ENCODE measurements at regions not wholly inside any gene's neighbourhood (a gene's known extent, or its start where the extent isn't known, plus 50 kb on each side); places are given as distances from the start of the nearest gene placed in this dataset.

GRCh38 chr1:4093856-4094565 lies 193.9 kb upstream of the C1orf174 start:
- no peaks in the 10 kb centered on the region for H3K27me3 ChIP-seq (ENCODE audit: control insufficient read depth, low read length)
- no peaks in the 10 kb centered on the region for H3K36me3 ChIP-seq (ENCODE audit: control insufficient read depth, low read length)
- H3K4me1 ChIP-seq (ENCODE audit: control insufficient read depth, low read length), result no peaks in the 10 kb centered on the region
- TF ChIP-seq CTCF (IDR thresholded peaks at IDR 0.05; ENCODE audit: low read depth, low read length, poor library complexity, severe bottlenecking) (no peak), EZH2phosphoT487 (IDR thresholded peaks at IDR 0.05; ENCODE audit: borderline replicate concordance, low read length) (no peak)
- H3K4me3 ChIP-seq (ENCODE audit: low read length), result no peak overlapping the region
- no peaks in the 10 kb centered on the region for H3K79me2 ChIP-seq (ENCODE audit: control insufficient read depth, low read length)
- H4K20me1 ChIP-seq (ENCODE audit: control insufficient read depth, insufficient read depth, low read depth, low read length), result no peaks in the 10 kb centered on the region
- H3K9me3 ChIP-seq (ENCODE audit: control insufficient read depth, insufficient read depth, low read length), result peaks cover 23% of the 10 kb centered on the region
- no peak overlapping the region for H3K4me2 ChIP-seq (ENCODE audit: low read length)
- H3K9me2 ChIP-seq (replicated peaks; ENCODE audit: control insufficient read depth, low read length), result no peaks in the 10 kb centered on the region
- H3K27ac ChIP-seq (ENCODE audit: low read depth, low read length), result no peak overlapping the region
- H3F3A ChIP-seq (ENCODE audit: control insufficient read depth, insufficient read depth), result 0 out of 2 replicates have a peak, but pooled peaks cover 2% of the 10 kb centered on the region

- TF ChIP-seq EZH2phosphoT487 (IDR thresholded peaks at IDR 0.05; ENCODE audit: borderline replicate concordance, low read length) (no peak), CTCF (IDR thresholded peaks at IDR 0.05; ENCODE audit: low read depth, low read length, poor library complexity, severe bottlenecking) (no peak)
- H3K27ac ChIP-seq (ENCODE audit: low read depth, low read length), result no peak overlapping the region
- H3K9me3 ChIP-seq (ENCODE audit: control insufficient read depth, insufficient read depth, low read length), result peaks cover 23% of the 10 kb centered on the region
- no peaks in the 10 kb centered on the region for H3K9me2 ChIP-seq (replicated peaks; ENCODE audit: control insufficient read depth, low read length)
- H3K79me2 ChIP-seq (ENCODE audit: control insufficient read depth, low read length), result no peaks in the 10 kb centered on the region
- H3F3A ChIP-seq (ENCODE audit: control insufficient read depth, insufficient read depth), result 0 out of 2 replicates have a peak, but pooled peaks cover 2% of the 10 kb centered on the region
- no peaks in the 10 kb centered on the region for H3K4me1 ChIP-seq (ENCODE audit: control insufficient read depth, low read length)
- H3K4me2 ChIP-seq (ENCODE audit: low read length), result no peak overlapping the region
- no peak overlapping the region for H3K4me3 ChIP-seq (ENCODE audit: low read length)
- H3K27me3 ChIP-seq (ENCODE audit: control insufficient read depth, low read length), result no peaks in the 10 kb centered on the region
- no peaks in the 10 kb centered on the region for H4K20me1 ChIP-seq (ENCODE audit: control insufficient read depth, insufficient read depth, low read depth, low read length)
- H3K36me3 ChIP-seq (ENCODE audit: control insufficient read depth, low read length), result no peaks in the 10 kb centered on the region
Measured at GRCh38 chr1:4095433-4095971, 195.4 kb upstream of the C1orf174 start.

DNA sequence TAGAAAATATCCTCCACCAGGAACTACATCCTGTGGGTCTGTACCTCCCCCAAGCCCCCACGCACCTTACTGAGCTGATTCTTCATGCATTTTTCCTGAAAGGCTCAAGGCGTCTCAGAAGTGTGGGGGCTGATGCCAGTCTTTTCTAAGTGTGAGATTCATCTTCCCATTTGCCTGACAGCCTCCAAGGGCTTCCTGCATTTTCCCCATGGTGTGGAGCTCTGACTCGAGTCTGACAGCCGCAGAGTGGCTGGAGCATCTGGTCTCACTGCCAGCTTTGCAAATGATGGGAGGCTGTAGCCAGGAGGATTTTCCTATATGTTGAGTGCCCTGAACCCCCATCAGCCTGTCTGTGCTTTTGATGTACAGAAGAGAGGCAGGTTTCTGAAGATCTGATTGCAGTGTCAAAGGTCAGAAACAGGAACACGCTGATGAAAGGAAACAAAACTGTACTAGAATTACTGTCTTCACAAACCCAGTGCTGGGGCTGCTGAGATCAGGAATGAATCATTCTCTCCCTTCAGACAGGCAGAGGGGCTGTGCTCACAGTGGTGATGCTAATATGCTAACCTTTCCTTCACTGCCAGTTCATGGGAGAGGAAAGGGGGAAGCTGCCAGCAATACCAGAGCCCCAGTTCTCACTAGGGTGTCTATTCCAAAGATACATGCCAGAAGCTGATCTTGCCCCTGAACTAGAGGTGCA lies 201.5 kb upstream of the C1orf174 start:
- no peak overlapping the region for H3K4me2 ChIP-seq (ENCODE audit: low read length)
- H3K79me2 ChIP-seq (ENCODE audit: control insufficient read depth, low read length), result no peaks in the 10 kb centered on the region
- no peaks in the 10 kb centered on the region for H3K27me3 ChIP-seq (ENCODE audit: control insufficient read depth, low read length)
- H3K36me3 ChIP-seq (ENCODE audit: control insufficient read depth, low read length), result no peaks in the 10 kb centered on the region
- 0 out of 2 replicates have a peak, but pooled peaks cover 2% of the 10 kb centered on the region for H3F3A ChIP-seq (ENCODE audit: control insufficient read depth, insufficient read depth)
- peaks cover 10% of the 10 kb centered on the region for H3K4me1 ChIP-seq (ENCODE audit: control insufficient read depth, low read length)
- H3K27ac ChIP-seq (ENCODE audit: low read depth, low read length), result no peak overlapping the region
- H4K20me1 ChIP-seq (ENCODE audit: control insufficient read depth, insufficient read depth, low read depth, low read length), result no peaks in the 10 kb centered on the region
- peaks cover 7% of the 10 kb centered on the region for H3K9me3 ChIP-seq (ENCODE audit: control insufficient read depth, insufficient read depth, low read length)
- no peak for TF ChIP-seq EZH2phosphoT487 (IDR thresholded peaks at IDR 0.05; ENCODE audit: borderline replicate concordance, low read length)
- no peak for TF ChIP-seq CTCF (IDR thresholded peaks at IDR 0.05; ENCODE audit: low read depth, low read length, poor library complexity, severe bottlenecking)
- H3K9me2 ChIP-seq (replicated peaks; ENCODE audit: control insufficient read depth, low read length), result no peaks in the 10 kb centered on the region
- no peak overlapping the region for H3K4me3 ChIP-seq (ENCODE audit: low read length)

Data from DOHH2 (cell line).